GM21515 (cell line): ENCODE measurements at regions not wholly inside any gene's neighbourhood (a gene's known extent, or its start where the extent isn't known, plus 50 kb on each side); places are given as distances from the start of the nearest gene placed in this dataset.

Experiments used
- ATAC-seq: cut with Tn5 transposase; IDR thresholded peaks from one replicate; pipeline ENCODE4 v1.9.1; 2021; ENCODE audit not compliant: unreplicated experiment

- no peak for ATAC-seq
Measured at GRCh38 chr1:87715471-87715870, 386.8 kb downstream of the LMO4 start.

GRCh38 chr1:87717157-87717670 is 388.5 kb downstream of the LMO4 start:
- ATAC-seq: no peak

DNA sequence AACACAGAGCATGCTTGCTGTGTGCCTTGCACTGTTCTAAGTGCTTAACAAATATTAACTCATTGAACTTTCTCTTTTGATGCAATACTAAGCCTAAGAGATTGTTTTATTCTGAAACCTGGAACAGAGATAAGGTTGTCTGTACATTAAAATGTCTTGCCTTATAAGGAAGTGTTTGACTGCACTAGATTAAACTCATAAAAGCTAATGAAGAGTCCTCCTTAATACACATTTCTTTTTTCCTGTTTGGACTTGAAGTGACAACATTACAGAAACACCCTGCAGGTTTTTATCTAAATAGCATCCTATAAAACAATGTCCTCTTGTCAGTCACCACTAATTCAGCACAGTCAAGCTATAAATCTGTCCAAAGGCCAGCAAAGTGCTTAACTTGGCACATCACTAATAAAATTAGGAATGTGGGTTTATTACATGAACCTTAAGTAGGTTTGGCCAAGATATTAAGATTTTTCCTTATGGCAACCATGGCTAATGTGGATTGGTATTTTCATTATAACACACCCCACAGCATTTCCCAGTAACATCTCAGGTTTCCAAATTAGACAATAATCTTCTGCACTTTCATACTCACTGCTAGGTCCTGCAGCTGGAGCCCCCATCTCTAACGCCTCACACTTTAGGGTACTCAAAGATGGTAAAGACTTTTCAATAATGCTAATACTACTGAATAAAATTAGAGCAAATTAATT is 389.7 kb downstream of the LMO4 start:
- ATAC-seq: no peak

DNA sequence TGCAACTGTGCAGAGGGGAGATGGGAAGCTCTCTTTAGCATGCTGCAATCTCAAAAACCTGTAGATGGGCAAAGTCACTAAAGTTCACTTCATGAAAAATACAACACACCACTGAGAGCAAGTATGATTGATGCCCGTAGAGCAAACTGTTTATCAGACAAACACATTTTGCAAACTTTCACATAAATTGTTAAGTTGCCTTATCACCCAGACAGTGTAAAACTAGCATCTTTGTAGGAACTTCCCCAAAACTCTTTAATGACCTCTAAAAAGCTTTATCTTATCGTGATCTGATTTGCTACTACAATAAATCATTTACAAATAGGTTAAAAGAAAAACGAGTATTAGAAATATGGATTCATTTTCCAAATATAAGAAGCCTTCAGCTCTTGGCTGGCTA is 391.0 kb downstream of the LMO4 start:
- ATAC-seq: no peak

GRCh38 chr1:87720561-87720960 is 391.9 kb downstream of the LMO4 start:
- ATAC-seq: no peak

DNA sequence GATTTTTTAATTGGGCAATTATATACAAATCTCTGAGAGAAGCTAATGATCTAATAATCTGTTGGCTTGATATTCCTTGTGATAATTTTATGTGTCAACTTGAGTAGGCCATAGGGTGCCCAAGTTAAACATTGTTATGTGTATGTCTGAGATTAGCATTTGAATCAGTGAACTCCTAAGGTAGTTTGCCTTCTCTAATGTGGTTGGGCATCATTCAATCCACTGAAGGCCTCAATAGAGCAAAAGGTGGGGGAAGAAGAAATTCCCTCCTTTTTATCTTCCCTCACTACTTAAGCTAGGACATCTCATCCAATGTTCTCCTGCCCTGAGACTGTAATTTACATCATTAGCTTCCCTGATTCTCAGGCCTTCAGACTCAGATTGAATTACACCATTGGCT is 394.5 kb downstream of the LMO4 start:
- no peak for ATAC-seq

DNA sequence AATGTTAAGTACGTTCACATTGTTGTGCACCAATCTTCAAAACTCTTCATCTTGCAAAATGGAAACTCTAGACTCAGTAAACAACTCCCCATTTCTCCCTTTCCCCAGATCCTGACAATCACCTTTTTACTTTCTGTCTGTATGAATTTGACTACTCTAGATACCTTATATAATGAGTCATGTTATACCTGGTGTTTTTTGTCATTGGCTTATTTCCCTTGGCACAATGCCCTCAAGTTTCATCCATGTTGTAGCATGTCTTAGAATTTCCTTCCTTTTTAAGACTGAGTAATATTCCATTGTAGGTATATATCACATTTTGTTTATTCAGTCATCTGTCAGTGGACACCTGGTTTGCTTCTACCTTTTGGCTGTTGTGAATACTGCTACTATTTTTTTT is 399.5 kb downstream of the LMO4 start:
- no peak for ATAC-seq

GRCh38 chr1:87730274-87731216 is 401.9 kb downstream of the LMO4 start:
- ATAC-seq: no peak

DNA sequence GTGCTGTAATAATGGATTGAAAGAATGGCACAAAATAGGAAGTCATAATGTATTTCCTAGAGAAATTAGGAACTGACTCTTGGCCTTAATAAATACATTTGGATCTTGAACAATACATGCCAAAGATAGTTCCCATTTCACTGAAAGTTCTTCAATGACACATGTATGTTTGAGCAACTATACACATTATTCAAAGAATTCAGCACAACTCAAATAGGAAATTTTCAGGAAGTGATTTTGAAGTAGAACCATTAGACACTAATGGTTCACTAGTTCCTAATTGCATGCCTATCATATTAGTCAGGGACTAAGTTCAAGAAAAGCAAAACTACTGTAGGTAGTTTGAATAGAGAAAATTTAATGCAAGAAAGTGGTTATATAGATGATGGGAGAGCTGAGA is 404.7 kb downstream of the LMO4 start:
- no peak for ATAC-seq

GRCh38 chr1:87735750-87736149 is 407.1 kb downstream of the LMO4 start:
- no peak for ATAC-seq

DNA sequence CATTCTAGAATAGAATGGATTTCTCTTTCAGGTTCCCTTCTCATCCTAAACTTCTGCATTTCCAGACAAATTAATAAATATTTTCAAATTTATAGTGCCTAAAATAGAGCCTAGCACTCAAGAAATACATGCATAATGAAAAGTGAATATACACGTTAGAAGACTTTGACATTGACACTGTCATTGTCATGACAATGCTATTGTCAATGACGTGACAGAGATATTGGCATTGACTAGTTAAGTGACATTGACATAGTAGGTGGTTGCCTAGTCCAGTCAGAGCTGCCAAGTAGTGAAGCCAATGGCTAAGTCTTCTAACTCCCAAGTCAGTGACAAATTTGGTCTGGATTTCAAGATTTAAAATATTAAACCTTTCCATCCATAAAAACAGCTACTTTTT is 410.5 kb downstream of the LMO4 start:
- ATAC-seq: no peak

- ATAC-seq: no peak
Measured at GRCh38 chr1:87739704-87740103, 411.0 kb downstream of the LMO4 start.

DNA sequence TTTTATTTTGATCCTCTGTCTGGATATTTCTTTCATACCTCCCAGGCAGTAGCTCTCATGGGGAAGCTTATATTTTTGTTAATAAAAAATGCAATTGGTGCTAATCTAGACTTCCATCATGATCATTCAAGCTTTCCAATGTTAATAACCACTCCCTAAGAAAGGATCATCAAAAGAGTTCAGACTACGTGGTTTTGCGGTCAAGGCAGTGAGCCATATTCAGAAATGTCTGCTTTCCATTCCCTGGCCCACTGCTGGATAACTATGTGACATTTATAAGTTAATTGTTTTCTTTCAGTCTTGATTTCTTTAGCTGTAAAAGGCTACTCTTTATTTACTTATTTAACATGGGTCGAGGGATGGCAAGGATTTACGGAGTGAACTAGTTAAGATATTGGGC is 414.6 kb downstream of the LMO4 start:
- no peak for ATAC-seq

DNA sequence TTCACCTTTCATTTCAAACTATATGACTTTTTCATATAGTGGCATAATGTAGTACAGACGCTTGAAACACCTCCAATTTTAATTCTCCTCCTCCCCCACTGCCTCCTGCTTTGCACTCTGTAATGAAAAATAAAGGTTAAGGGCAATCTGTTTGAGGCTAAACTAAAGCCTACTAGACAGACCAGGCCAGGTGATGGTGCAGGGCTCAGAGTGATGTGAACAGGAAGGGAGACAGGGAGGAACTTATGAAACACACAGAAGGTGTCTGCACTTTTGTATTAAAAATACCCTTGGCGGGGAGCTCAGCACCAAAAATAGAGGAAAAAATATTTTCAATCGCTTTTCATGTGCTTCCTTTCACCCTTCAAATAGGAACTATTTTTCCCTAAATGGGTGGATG is 415.4 kb downstream of the LMO4 start:
- ATAC-seq: no peak

DNA sequence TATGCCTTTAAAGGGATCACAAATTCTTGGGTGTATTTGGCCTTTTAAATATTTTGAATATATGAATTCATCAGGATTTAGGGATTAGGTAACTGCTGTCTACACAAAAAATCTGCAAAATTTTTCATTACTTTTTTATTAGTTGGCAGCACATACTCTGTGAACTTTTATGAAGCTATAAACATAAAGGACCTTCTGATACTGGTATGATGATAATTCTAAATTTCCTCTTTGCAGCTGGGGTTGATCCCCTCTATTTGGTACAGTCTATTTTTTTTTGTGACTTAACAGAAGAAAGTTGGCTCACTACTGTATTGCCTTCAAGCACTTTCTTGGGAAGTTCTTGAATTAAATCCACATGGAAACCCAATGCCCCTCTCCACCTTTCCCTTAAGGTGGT is 416.1 kb downstream of the LMO4 start:
- ATAC-seq: no peak

DNA sequence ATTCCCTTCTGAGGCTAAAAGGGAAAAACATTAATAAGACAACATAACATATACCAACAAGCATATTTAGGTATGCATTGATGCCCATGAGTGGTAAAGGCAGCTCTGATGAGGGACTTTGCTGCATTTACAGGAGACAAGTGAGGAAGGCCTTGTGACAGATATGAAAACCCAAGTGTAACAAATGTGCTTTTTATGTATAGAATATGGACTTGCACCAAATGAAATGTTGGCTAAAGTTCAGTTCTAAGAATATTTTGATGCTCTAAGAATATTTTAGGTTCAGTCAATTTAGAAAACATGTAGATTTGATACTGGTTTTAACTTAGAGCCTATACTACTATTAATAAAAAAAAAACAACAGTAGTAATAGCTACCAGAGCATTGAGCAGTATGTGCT is 424.7 kb downstream of the LMO4 start:
- ATAC-seq: no peak

DNA sequence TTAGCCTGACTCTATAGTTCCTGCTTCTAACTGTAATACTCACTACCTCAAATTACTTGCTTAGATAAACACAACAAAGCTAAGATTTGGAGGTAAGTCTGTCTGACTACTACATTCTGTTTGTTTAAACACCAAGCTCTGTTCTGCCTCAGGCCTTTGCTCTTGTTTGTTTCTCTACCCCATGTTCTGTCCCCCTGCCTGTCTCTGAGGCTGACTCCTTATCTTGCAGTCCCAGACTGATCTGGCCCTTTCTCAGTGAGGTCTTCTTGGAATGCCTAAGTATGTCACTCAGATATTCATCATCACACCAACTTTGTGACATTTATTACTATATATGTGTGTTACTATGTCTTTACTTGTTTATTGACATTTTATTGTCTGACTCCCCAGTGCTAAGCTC is 425.5 kb downstream of the LMO4 start:
- no peak for ATAC-seq

DNA sequence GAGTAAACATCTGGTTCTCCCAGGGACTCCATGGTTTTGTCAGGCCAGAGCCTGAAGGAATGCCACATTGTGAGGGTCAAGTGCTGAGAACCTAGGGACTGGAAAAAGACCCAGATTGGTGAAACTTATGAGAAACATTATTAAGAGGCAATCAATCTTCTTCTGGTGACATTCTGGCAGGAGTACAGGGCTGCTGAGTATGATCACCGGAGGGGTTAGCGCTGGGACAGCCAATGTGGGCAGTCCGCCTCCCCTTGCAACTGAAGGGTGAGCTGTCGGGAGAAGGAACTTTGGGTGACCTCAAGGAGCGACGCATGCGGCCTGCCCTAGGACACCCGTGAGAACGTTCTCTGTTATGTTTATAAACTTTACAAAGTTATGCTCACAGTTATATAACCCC is 429.0 kb downstream of the LMO4 start:
- ATAC-seq: no peak

DNA sequence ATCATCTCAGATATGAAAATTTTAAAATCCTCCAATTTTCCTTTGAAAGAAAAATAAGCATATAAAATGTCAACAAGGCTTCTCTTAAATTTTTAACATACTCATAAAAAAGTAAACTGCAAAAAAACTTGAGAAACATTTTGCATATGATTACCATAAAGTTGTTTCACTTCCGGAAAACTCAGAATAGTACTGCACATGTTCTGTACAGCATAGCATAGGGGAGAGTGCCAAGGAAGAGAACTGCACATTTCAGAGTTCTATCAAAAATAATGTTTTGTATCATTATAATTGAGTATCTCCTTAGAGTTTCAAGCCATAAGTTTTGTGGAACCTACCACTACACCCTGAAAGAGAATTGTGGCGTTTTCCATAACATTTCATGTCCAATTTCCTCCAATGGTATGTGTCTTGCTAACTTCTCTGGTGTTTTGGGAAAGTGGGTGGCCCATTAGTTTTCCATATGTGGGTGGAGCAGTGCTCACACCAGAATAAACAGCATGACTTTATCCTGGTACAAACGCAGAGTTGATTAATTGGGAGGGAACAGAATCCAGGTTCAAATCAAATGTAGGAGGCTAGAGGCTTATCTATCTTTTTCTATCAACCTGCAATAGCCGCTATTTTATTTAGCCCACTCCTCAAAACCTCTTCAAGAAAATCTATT is 430.9 kb downstream of the LMO4 start:
- no peak for ATAC-seq

DNA sequence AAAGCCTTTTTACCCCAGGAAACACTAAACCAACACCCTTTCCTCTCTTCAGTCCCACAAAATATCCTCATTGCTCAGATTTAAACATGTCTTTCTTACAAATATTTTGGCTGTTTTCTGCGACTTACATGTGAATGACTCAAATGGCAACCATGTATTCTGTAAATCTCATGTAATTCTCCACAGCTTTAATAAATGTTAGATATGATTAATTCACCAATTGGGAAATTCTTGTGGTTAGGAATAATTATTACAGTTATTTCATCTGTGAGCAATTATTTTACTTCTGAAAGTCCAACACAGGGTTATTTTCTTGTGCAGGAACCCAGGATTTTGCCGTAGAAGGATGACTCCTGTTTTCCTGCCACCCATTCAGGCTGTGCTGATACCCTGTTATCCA is 431.5 kb downstream of the LMO4 start:
- no peak for ATAC-seq

GRCh38 chr1:87760654-87761053 is 432.0 kb downstream of the LMO4 start:
- ATAC-seq: no peak

DNA sequence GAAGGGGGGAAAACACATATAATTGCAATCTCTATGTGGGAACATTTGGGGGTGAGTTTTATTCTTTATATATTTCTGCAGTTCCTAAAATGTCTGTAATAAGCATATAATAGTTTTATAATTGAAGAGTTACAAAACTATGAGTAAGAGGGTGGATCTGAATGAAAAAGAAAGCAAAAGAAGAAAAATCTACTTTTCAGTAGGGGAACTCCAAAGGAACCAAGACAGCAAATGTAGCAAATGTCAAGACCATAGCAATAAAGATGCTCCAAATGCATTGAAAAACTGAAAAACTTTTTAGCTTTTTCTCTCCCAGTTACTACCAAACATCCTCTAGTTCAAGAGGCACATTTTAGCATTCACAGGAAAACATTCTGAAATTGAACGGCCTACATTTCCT is 434.8 kb downstream of the LMO4 start:
- no peak for ATAC-seq
